Vagina (tissue), 2 donors: ENCODE measurements at regions not wholly inside any gene's neighbourhood (a gene's known extent, or its start where the extent isn't known, plus 50 kb on each side); places are given as distances from the start of the nearest gene placed in this dataset.
"Not testable (repeated sequence)": the region's sequence is repeated elsewhere in the genome, so short reads cannot be mapped to it uniquely, and the experiment has no call there.

Experiments
- CTCF ChIP-seq, 3 experiments: fragments of 450-650 bp in 2 of 3; fragments of 200-600 bp in 1 of 3; sonication (generic) in 1 of 3; IDR thresholded peaks; one replicate each; pipeline ENCODE4 v1.5.1; 2017 to 2019; ENCODE audit warnings: antibody characterized with exemption in 3 of 3, mild to moderate bottlenecking in 2 of 3, moderate library complexity in 2 of 3
- POLR2A ChIP-seq, 2 donors: fragments of 450-650 bp; IDR thresholded peaks; one replicate each; pipeline ENCODE4 v1.6.1; 2017; ENCODE audit warnings: antibody characterized with exemption in 2 of 2, mild to moderate bottlenecking in 2 of 2, moderate library complexity in 2 of 2

DNA sequence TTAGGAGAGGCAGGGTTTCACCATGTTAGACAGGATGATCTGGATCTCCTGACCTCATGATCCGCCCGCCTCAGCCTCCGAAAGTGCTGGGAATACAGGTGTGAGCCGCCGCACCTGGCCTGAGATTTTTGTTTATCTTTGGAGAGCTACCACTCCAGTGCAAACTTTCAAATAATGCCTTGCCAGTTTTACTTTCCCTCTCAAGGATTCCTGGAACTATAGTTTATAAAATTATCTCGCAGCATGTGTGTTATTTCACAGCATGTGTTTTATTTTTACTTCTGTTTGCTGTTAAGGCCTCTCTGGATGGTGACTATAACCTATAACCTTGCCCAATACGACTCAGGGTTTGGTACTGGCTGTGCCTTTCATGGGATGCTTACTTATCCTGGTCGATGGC, 458.0 kb upstream of the NDN start:
- not testable (repeated sequence) for TF ChIP-seq CTCF, POLR2A (IDR thresholded peaks at IDR 0.05)
